ENCODE measurements at regions not wholly inside any gene's neighbourhood (a gene's known extent, or its start where the extent isn't known, plus 50 kb on each side); places are given as distances from the start of the nearest gene placed in this dataset.

DNA sequence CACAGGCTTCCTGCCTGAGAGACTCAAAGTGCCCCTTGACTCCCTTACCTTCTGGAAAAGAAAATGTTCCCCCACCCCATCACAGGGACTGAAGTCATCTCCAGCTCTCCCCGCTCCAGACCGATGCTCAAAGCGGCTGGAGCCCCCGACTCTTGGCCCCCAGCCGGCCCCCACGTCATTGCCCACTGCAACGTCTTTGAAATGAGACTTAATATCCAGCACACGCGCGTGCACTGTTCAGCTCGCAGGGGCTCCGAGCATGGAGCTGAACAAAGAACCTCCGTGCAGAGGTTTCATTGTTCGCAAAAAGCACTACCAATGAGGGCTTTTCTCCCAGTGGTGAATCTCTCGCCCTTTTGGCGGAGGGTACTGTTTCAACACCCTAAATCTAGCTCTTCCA, 313.4 kb upstream of the SORL1-AS1 start:
- Histone ChIP-seq H3K9me3 (no peaks in the 10 kb centered on the region), H3K27me3 (no peaks in the 10 kb centered on the region), H3K27ac (no peak overlapping the region), H3K4me1 (peaks cover 11% of the 10 kb centered on the region), H3K36me3 (ENCODE audit: low read depth, missing control alignments) (no peaks in the 10 kb centered on the region), H3K4me3 (no peak overlapping the region)
- TF ChIP-seq POLR2A (IDR thresholded peaks at IDR 0.05) (no peak), CTCF (IDR thresholded peaks at IDR 0.05) (no peak)
- WGBS, 2 donors: 59 to 82% methylated on average over 8 to 16 of the region's 16 CpGs
- no peak for DNase-seq
- intact Hi-C loops (cut with DNase I; ENCODE audit: low total_unique reads): no loop called here

DNA sequence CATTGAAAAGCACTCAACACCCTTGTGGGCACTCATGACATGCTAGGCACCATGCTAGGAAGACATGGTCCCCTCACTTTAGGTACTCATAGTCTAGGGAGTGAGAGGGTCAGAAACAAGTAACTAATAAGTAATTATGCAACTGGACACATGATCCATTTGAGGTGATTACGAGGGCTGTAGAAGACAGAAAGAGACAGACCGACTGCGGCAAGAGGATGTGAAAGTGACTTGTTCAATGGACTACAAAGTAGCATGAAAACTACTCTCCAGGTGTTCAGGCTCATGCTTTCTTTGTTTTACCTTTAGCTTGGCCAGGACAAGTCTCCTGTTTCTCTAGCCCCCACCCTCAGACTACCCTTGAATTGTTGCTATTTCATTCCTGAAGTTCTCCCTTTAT, 310.8 kb upstream of the SORL1-AS1 start:
- H3K4me3 ChIP-seq: no peak overlapping the region
- TF ChIP-seq CTCF (IDR thresholded peaks at IDR 0.05) (no peak), POLR2A (IDR thresholded peaks at IDR 0.05) (no peak)
- no peaks in the 10 kb centered on the region for H3K27me3 ChIP-seq
- intact Hi-C loops (cut with DNase I; ENCODE audit: low total_unique reads): no loop called here
- no peak for DNase-seq
- no peaks in the 10 kb centered on the region for H3K36me3 ChIP-seq (ENCODE audit: low read depth, missing control alignments)
- peaks cover 12% of the 10 kb centered on the region for H3K4me1 ChIP-seq
- WGBS, 2 donors: 95% methylated on average over 3 of the region's 3 CpGs
- no peak overlapping the region for H3K27ac ChIP-seq
- H3K9me3 ChIP-seq: no peaks in the 10 kb centered on the region

- DNase-seq: no peak
- Histone ChIP-seq H3K4me3 (no peak overlapping the region), H3K27ac (no peak overlapping the region), H3K36me3 (ENCODE audit: low read depth, missing control alignments) (no peaks in the 10 kb centered on the region), H3K4me1 (peaks cover 12% of the 10 kb centered on the region), H3K9me3 (no peaks in the 10 kb centered on the region), H3K27me3 (no peaks in the 10 kb centered on the region)
- intact Hi-C loops (cut with DNase I; ENCODE audit: low total_unique reads): no loop called here
- 42 to 52% methylated on average over 4 to 11 of the region's 11 CpGs for WGBS, 2 donors
- TF ChIP-seq POLR2A (IDR thresholded peaks at IDR 0.05): no peak
- TF ChIP-seq CTCF (IDR thresholded peaks at IDR 0.05): no peak
Measured at GRCh38 chr11:121762820-121763219, 310.1 kb upstream of the SORL1-AS1 start.

GRCh38 chr11:121761186-121761585, 308.4 kb upstream of the SORL1-AS1 start:
- H3K9me3 ChIP-seq: no peaks in the 10 kb centered on the region
- H3K4me3 ChIP-seq: no peak overlapping the region
- TF ChIP-seq POLR2A (IDR thresholded peaks at IDR 0.05) (no peak), CTCF (IDR thresholded peaks at IDR 0.05) (no peak)
- no peaks in the 10 kb centered on the region for H3K36me3 ChIP-seq (ENCODE audit: low read depth, missing control alignments)
- H3K4me1 ChIP-seq: peaks cover 12% of the 10 kb centered on the region
- intact Hi-C loops (cut with DNase I; ENCODE audit: low total_unique reads): no loop called here
- H3K27me3 ChIP-seq: no peaks in the 10 kb centered on the region
- no peak for DNase-seq
- H3K27ac ChIP-seq: no peak overlapping the region
- WGBS, 2 donors: 35 to 38% methylated on average over 2 of the region's 2 CpGs

DNA sequence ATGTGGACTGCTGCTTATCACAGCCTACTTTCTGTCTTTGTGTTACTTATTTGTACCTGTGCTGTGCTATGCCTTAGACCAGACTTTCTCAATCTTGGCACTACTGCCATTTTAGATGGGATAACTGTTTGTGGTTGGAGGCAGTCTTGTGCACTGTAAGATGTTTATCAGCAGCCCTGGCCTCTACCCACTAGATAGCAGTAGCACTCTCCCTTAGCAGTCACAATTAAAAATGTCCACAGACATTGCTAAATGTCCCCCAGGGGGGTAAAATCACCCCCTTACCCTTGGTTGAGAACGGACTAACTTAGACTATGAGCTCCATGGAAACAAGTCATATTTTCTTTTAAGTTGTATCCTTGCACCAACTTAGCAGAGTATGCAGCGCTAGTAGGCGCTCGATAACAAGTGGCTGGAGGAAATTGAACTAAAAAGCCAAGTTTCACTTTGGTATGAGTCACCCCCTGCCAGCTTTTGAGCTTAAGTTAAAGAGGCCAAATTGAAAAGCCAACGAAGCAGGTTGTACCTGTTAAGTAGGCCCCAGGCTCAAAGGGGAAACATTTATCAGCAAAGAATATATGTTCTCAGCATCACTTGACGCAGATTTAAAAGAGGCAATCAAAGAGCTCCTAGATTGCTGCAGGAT, 304.8 kb upstream of the SORL1-AS1 start:
- 73 to 74% methylated on average over 6 of the region's 6 CpGs for WGBS, 2 donors
- Histone ChIP-seq H3K4me3 (no peak overlapping the region), H3K27me3 (no peaks in the 10 kb centered on the region), H3K36me3 (ENCODE audit: low read depth, missing control alignments) (no peaks in the 10 kb centered on the region), H3K9me3 (no peaks in the 10 kb centered on the region), H3K4me1 (peaks cover 4% of the 10 kb centered on the region), H3K27ac (no peak overlapping the region)
- intact Hi-C loops (cut with DNase I; ENCODE audit: low total_unique reads): no loop called here
- no peak for TF ChIP-seq POLR2A (IDR thresholded peaks at IDR 0.05)
- TF ChIP-seq CTCF (IDR thresholded peaks at IDR 0.05): no peak
- no peak for DNase-seq

Measured in testis (tissue), 2 donors.